HG03460 (cell line): ENCODE measurements at regions not wholly inside any gene's neighbourhood (a gene's known extent, or its start where the extent isn't known, plus 50 kb on each side); places are given as distances from the start of the nearest gene placed in this dataset.
"Not testable (repeated sequence)": the region's sequence is repeated elsewhere in the genome, so short reads cannot be mapped to it uniquely, and the experiment has no call there.

Experiments
- ATAC-seq: cut with Tn5 transposase; IDR thresholded peaks from one replicate; pipeline ENCODE4 v1.9.1; 2021; ENCODE audit not compliant: unreplicated experiment

DNA sequence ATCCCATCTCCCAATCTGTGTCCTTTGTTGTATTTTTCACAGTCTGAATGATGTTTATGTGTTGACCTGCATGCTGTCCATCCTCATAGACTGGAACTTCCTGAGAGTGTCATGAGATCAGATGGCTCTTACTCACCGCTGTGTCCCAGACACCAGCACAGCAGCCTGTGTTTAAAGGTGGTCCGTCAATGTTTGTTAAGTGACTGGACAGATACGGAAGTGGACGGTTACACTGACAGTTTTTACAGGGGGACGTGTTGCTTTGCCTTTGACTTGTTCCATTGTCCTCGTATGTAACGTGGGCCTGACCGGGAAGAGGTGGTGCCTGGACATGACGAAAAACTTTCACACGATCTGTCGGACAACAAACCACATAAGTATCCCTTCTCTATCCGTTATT lies 56.7 kb upstream of the SULF2 start:
- ATAC-seq: not testable (repeated sequence)

DNA sequence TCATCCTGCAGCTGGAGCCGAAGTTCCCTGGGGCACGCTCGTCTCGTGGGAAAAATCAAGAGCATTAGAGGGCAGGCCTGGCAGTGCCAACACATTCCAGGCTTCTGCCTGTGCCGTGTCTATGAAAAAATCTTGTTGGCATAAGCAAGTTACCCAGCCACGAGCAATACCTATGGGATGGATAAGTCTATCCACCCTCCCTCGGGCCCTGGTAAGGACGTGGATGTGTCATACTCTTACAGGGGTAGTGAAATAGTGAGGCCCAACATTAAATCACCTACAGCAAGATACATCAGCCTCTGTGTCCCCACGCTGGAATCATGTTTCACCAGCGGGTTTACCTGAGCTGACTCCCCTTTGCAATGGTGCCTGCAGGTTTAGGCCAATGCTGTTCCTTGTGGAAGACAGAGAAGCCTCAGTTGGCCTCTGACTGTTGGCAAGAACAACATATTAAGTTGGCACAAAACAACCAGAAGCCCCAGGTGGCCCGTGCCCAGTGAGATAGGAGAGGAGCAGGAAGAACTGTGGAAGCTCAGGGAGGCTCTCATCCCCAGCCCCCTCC lies 51.1 kb upstream of the SULF2 start:
- ATAC-seq: not testable (repeated sequence)
